K562 (cell line): ENCODE measurements at regions not wholly inside any gene's neighbourhood (a gene's known extent, or its start where the extent isn't known, plus 50 kb on each side); places are given as distances from the start of the nearest gene placed in this dataset.

Experiments
- RAD21 ChIP-seq, 2 experiments: fragments of 250-450 bp in 1 of 2; fragments of 450-650 bp in 1 of 2; sonication (Bioruptor Pico) in 1 of 2; formaldehyde crosslinking in 1 of 2; IDR thresholded peaks in 1 of 2; conservative IDR thresholded peaks in 1 of 2; 2 replicates each; pipeline versions ENCODE4 v1.4.0 to v1.8.0; 2020 to 2022; ENCODE audit warnings: mild to moderate bottlenecking in 2 of 2, moderate library complexity in 1 of 2
- ZC3H8 ChIP-seq: fragments of 450-650 bp; IDR thresholded peaks from 2 replicates; pipeline ENCODE4 v1.6.1; 2017
- TF ChIP-seq, protein P1 (sequence below), 3 experiments: IDR thresholded peaks in 2 of 3; conservative IDR thresholded peaks in 1 of 3; 2 replicates each; pipeline ENCODE4 v1.5.1; 2011 to 2012; ENCODE audit warnings: low read length in 3 of 3, mild to moderate bottlenecking in 3 of 3, control low read depth in 2 of 3, improper control_type of control experiment in 1 of 3, inconsistent platforms in 1 of 3, low read depth in 1 of 3, mixed read lengths in 1 of 3, moderate library complexity in 1 of 3; ENCODE audit not compliant: insufficient read depth in 2 of 3

- TF ChIP-seq ZC3H8: no peak
- TF ChIP-seq, protein P1, sequence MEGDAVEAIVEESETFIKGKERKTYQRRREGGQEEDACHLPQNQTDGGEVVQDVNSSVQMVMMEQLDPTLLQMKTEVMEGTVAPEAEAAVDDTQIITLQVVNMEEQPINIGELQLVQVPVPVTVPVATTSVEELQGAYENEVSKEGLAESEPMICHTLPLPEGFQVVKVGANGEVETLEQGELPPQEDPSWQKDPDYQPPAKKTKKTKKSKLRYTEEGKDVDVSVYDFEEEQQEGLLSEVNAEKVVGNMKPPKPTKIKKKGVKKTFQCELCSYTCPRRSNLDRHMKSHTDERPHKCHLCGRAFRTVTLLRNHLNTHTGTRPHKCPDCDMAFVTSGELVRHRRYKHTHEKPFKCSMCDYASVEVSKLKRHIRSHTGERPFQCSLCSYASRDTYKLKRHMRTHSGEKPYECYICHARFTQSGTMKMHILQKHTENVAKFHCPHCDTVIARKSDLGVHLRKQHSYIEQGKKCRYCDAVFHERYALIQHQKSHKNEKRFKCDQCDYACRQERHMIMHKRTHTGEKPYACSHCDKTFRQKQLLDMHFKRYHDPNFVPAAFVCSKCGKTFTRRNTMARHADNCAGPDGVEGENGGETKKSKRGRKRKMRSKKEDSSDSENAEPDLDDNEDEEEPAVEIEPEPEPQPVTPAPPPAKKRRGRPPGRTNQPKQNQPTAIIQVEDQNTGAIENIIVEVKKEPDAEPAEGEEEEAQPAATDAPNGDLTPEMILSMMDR (IDR thresholded peaks at IDR 0.05 in 2 of 3, conservative IDR thresholded peaks at IDR 0.05 in 1 of 3; ENCODE audit: insufficient read depth in 2 of 3, low read depth in 1 of 3, low read length in 3 of 3): no peak
- no peak for TF ChIP-seq RAD21 (CRISPR knock-in tag; conservative IDR thresholded peaks at IDR 0.05 in 1 of 2, IDR thresholded peaks at IDR 0.05 in 1 of 2)
These were observed 345.1 kb downstream of the PLOD2 start for GRCh38 chr3:145815707-145816413.
